ENCODE measurements at regions not wholly inside any gene's neighbourhood (a gene's known extent, or its start where the extent isn't known, plus 50 kb on each side); places are given as distances from the start of the nearest gene placed in this dataset.

GRCh38 chr16:64151990-64152767 lies 969.7 kb downstream of the CDH11 start:
- intact Hi-C loops (cut with micrococcal nuclease): no loop called here
- H3K4me3 Mint-ChIP-seq: no peak overlapping the region
- no peaks in the 10 kb centered on the region for H3K27me3 Mint-ChIP-seq
- H3K4me1 Mint-ChIP-seq: no peaks in the 10 kb centered on the region
- H3K9me3 Mint-ChIP-seq: peaks cover 9% of the 10 kb centered on the region
- POLR2A ChIA-PET: no interaction called here
- no peak for ATAC-seq (ENCODE audit: low read depth)
- TF ChIP-seq CTCF (IDR thresholded peaks at IDR 0.05): no peak
- DNase-seq: no peak
- CTCF ChIA-PET: no interaction called here
- no peak overlapping the region for H3K27ac Mint-ChIP-seq
- H3K36me3 Mint-ChIP-seq (ENCODE audit: low read depth): no peaks in the 10 kb centered on the region

GRCh38 chr16:64150193-64150592 lies 971.7 kb downstream of the CDH11 start:
- peaks cover 8% of the 10 kb centered on the region for H3K9me3 Mint-ChIP-seq
- intact Hi-C loops (cut with micrococcal nuclease): no loop called here
- TF ChIP-seq CTCF (IDR thresholded peaks at IDR 0.05): no peak
- ATAC-seq (ENCODE audit: low read depth) (no peak), DNase-seq (no peak)
- no peaks in the 10 kb centered on the region for H3K36me3 Mint-ChIP-seq (ENCODE audit: low read depth)
- no peaks in the 10 kb centered on the region for H3K27me3 Mint-ChIP-seq
- no peak overlapping the region for H3K4me3 Mint-ChIP-seq
- H3K27ac Mint-ChIP-seq: no peak overlapping the region
- POLR2A ChIA-PET: no interaction called here
- no peaks in the 10 kb centered on the region for H3K4me1 Mint-ChIP-seq
- CTCF ChIA-PET: no interaction called here

- H3K9me3 Mint-ChIP-seq: peaks cover 8% of the 10 kb centered on the region
- intact Hi-C loops (cut with micrococcal nuclease): no loop called here
- no peak overlapping the region for H3K27ac Mint-ChIP-seq
- CTCF ChIA-PET: no interaction called here
- H3K36me3 Mint-ChIP-seq (ENCODE audit: low read depth): no peaks in the 10 kb centered on the region
- no peak for TF ChIP-seq CTCF (IDR thresholded peaks at IDR 0.05)
- no peak overlapping the region for H3K4me3 Mint-ChIP-seq
- no peak for ATAC-seq (ENCODE audit: low read depth)
- DNase-seq: no peak
- no peaks in the 10 kb centered on the region for H3K4me1 Mint-ChIP-seq
- POLR2A ChIA-PET: no interaction called here
- H3K27me3 Mint-ChIP-seq: no peaks in the 10 kb centered on the region
Observed at GRCh38 chr16:64149756-64150155, 972.1 kb downstream of the CDH11 start.

- CTCF ChIA-PET: no interaction called here
- Mint-ChIP-seq H3K9me3 (peaks cover 6% of the 10 kb centered on the region), H3K4me1 (no peaks in the 10 kb centered on the region), H3K4me3 (no peak overlapping the region), H3K27ac (no peak overlapping the region), H3K27me3 (no peaks in the 10 kb centered on the region), H3K36me3 (ENCODE audit: low read depth) (no peaks in the 10 kb centered on the region)
- TF ChIP-seq CTCF (IDR thresholded peaks at IDR 0.05): no peak
- ATAC-seq (ENCODE audit: low read depth) (no peak), DNase-seq (no peak)
- POLR2A ChIA-PET: no interaction called here
- intact Hi-C loops (cut with micrococcal nuclease): no loop called here
Observed at GRCh38 chr16:64148356-64148755, 973.5 kb downstream of the CDH11 start.

- Mint-ChIP-seq H3K36me3 (ENCODE audit: low read depth) (no peaks in the 10 kb centered on the region), H3K27me3 (no peaks in the 10 kb centered on the region), H3K4me3 (no peak overlapping the region), H3K27ac (no peak overlapping the region), H3K9me3 (peaks cover 6% of the 10 kb centered on the region), H3K4me1 (no peaks in the 10 kb centered on the region)
- no peak for ATAC-seq (ENCODE audit: low read depth)
- TF ChIP-seq CTCF (IDR thresholded peaks at IDR 0.05): no peak
- intact Hi-C loops (cut with micrococcal nuclease): no loop called here
- CTCF ChIA-PET: no interaction called here
- POLR2A ChIA-PET: no interaction called here
- DNase-seq: no peak
Observed at GRCh38 chr16:64147941-64148340, 973.9 kb downstream of the CDH11 start.

Data from activated B cell treated with CpG ODN at 0.5 μM for 24 hours (primary cell).